Activated CD4-positive, alpha-beta T cell treated with anti-CD3 and anti-CD28 coated beads for 1 hour (primary cell): ENCODE measurements at regions not wholly inside any gene's neighbourhood (a gene's known extent, or its start where the extent isn't known, plus 50 kb on each side); places are given as distances from the start of the nearest gene placed in this dataset.

Experiments
- DNase-seq: peaks from one replicate; pipeline ENCODE4 v3.0.0-alpha.2; 2020

DNA sequence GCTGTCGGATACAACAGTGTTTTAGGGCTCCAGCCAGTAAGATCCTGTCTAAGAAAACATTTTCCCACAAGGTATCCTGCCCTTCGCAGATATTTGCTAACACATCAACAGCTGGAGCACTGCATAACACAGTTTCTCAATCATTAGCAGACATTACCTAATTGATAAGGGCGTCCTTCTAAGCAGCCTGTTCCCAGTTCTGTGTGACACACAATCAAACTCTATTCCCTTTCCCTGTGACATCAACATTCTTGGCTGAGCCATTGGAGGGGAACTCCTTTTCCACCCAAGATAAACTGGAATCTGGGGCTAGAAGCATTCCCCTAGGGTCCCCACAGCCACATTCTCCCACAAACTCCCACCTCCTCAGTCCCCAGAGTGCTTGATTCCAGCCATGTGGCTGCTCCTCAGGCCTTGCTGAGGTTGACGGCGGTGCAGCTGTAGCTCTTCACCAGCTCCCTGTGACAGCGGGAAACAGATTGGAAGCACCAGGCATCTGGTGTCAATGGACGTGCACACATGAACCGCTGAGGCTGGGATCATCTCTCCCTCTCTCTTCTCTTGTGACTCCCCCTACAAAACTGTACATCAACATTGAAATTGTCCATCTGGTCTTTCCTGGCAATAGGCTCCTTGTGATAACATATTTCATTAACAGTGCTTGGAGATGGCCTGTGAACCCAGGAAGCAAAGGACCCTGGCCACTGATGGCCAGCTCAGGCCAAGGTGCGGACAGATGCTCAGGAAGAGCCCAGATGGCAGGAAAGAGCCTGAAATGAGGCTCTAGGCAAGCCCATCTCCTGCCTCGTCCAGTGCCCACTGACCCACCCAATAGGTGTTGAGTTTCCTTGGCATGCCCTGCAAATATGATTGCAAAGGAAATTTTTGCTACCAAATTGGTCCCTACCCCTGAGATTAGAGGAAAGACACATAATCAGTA, 131.1 kb upstream of the TBX20 start:
- DNase-seq, result no peak

DNA sequence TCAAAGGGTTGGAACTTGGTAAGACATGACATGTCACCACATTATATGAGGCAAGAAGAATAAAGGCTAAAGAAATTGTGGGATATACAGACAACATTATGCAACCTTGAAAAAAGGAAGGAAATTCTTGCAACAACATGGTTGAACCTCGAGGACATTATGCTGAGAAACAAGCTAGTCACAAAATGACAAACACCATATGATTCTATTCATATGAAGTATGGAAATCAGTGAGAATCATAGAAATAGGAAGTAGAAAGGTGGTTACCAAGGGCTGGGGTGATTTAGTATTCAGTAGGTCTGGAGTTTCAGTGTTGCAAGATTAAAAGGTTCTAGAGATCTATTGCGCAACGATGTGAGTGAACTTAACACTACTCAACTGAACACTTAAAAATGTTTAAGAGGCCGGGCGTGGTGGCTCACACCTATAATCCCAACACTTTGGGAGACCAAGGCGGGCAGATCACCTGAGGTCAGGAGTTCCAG, 126.9 kb upstream of the TBX20 start:
- no peak for DNase-seq

GRCh38 chr7:35379481-35379880, 125.6 kb upstream of the TBX20 start:
- DNase-seq, result no peak

DNA sequence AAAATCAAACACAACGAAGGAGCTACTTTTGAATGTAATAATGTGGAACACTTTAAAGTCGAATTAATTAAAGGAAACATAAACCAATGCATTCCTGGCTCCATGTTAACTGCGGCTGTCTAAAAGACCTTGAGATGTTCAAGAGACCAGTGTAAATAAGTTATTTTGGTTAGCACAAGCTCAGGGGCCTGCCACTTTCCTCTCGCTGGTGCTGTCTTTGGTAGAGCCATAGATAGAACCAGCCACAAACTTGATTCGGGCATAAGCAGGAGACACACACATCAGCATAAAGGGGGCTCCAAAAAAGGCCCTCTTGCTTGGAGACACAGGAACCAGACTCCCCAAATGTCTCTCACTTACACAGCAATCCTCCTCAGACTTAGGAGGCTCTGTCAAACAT, 121.6 kb upstream of the TBX20 start:
- DNase-seq, result no peak

DNA sequence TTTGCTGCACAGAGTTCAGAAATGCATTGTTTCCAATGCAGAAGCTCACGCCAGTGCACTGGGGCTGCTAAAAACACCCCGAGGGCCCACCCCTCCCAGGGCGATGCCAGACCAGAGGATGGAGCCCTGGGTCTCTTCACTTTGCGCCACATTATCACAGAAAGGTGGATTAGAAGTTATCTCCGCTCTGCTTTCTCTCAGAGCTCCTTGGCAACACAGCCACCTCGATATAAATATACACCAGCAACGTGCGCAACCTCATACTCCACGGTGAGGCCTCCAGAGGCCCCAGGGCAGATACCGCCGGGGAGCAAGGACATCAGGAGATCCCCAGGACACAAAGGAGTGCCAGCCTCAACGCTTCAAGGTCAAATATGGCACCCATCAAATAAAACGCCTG, 121.0 kb upstream of the TBX20 start:
- no peak for DNase-seq

- no peak for DNase-seq
These were observed 117.3 kb upstream of the TBX20 start for GRCh38 chr7:35371221-35371620.

DNA sequence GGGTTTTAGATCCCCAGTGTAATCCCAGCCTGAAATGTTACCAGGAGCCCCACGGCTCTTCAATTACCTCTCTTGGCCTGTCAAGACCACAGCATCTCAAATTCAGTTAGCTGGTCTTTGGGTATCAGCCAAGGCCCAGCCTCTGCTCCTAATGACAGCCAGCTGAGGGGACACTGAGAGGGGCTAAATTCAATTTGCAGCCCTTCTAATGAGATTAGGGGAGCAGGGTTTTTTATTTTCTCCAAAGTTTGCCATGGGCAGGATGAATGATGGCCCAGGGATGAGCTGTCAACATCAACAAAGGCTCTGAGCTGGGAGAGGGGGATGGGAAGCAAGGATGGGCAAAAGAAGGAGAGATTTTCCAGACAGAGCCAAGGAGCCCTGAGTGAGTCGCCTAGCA, 116.8 kb upstream of the TBX20 start:
- no peak for DNase-seq

DNA sequence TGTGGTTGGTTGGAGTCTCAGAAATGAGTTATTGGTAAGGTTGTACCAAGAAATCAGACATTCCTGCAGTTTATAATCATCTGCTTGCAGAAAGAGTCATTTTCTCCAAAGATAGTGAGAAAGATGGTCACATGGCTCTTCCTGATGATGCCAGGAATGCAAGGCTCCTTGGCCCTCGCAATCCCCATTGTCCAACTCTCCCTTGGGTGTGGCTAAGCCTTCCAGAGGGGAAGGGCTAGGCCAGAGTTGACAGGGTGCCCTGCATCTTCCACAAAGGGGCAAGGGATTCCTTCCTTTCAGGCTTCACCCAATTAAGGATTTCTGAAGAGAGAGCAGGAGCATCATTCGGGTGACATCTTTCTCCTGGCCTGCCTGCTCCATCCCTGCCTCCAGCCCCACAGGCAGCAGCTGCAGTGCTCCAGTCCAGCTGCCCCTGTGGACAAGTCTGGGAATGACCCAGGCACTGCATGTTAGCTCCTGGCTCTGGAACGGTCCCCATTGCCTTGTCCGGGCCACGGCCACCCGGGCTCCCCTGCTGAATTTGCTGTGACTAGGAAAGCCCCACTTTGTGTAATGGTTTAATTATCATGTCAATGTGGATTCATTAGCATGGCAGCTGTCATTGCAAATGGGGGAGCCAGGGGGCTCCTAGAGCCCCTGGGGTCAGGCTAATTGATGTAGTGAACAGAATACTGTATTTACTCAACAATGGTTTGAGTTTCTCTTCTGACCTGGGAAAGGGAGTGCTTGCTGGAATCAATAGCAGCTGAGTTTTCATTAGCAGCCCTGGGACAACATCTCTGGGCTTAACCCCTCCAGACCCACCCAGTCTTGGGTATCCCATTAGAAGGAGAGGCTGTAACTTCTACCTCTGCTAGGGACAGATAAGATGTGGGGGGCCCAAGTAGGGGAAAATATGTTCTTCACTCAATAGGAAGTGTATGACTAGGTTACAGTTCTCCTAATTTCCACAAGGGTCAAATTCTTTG, 112.6 kb upstream of the TBX20 start:
- DNase-seq, result no peak

GRCh38 chr7:35365523-35365922, 111.6 kb upstream of the TBX20 start:
- no peak for DNase-seq

- no peak for DNase-seq
These were observed 108.4 kb upstream of the TBX20 start for GRCh38 chr7:35362341-35362740.

- no peak for DNase-seq
These were observed 105.5 kb upstream of the TBX20 start for GRCh38 chr7:35359423-35359822.

DNA sequence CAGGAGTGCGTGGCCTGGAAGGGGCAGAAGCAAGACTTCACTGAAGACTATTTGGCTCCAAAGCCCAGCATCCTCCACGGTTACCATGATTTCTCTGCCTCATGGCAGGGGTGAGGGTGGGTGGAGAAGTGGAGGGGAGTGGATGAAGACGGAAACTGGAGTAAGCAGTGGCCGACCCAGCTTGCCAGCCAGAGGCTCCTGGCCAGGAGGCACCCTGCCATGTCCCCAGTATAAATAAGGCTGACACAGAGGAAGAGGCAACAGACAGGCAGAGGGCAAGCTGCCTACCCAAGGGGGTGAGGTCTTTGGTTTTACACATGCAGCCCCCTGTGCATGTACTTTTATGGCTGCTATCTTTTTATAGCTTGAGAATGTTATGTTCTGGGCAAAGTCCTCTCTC, 102.6 kb upstream of the TBX20 start:
- DNase-seq, result no peak

DNA sequence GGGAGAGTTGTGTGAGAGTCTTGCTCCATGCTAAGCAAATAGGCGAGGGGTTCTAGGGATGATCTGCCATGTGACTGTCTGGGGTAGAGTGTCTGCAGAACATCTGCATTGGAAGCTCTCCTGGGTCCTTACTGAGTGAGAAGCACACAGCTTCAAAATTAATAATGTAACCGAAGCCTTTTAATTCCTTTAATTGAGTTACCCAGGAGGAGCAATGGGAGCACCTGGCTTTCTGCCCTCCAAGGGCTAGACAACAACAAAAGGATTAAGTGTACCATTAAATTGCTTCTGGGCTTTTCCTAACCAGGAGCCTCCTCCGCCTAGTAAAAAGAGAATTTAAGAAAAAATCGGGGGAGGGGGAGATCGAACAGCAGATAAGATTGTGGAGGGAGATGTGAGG, 102.0 kb upstream of the TBX20 start:
- DNase-seq, result no peak

DNA sequence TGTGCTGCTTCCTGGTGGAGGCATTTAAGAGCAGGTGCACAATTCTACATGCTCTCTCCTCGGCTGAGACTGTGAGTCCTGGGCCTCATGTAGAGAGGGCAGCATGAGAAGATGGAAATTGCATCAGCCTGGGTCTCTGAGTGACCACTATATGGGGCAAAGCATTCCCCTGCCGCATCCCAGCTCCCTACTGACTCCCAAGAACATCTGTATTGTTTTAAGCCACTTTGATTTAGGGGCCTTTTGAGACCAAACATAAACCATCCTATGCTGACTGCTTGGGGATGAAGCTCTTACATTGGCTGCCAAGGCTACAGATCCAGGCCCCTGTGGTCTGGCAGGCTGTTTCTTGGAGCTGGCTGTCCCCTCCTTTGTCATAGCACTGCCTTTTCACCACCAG, 101.3 kb upstream of the TBX20 start:
- no peak for DNase-seq

- DNase-seq, result no peak
These were observed 99.6 kb upstream of the TBX20 start for GRCh38 chr7:35353481-35353880.

- no peak for DNase-seq
These were observed 97.6 kb upstream of the TBX20 start for GRCh38 chr7:35351466-35351865.

DNA sequence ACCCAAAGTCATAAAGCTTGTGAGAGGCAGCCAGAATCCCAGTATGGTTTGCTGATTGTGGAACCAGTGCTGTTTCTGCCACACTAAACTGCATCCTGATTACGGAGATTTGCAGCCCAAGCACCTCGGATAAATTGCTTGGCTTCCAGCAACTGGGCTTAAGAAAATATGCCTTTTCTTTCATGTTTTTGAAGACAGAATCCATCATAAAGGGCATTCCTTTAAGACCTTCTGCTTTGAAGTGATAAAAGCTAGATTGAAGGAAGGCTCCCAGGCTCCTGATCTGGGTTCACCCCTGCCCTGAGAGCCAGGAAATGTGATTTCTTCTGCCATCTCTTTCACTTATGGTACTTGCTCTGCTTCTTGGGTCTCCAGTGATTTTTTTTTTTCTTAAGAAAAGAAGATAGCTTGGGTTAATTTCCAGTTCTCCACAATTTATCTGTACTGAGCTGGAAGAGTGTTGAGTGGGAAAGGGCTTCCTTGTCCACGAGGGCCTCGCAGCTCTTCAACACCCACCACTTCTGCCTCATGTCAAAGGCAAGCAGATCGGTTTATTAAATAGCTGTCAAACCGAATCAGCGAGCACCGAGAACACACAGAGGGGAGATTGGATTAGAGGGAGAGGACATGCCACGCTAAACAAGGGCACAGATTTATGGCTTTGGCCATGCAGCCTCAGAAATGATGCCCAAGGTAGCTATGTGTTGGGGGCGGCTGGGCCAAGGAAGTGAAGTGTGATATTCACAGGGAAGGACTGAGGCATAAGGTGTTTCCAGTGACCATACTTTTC, 94.9 kb upstream of the TBX20 start:
- DNase-seq, result no peak

DNA sequence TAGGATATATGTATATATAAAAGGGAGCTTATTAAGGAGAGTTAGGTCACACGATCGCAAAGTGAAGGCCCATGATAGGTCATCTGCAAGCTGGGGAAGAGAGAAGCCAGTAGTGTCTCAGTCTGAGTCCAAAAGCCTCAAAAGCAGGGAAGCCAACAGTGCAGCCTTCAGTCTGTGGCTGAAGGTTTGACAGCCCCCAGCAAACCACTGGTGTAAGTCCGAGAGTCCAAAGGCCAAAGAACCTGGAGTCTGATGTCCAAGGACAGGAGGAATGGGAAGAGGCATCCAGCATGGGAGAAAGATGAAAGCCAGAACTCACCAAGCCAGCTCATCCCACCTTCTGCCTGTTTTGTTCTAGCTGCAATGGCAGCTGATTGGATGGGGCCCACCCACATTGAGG, 88.9 kb upstream of the TBX20 start:
- no peak for DNase-seq

- DNase-seq, result no peak
These were observed 85.9 kb upstream of the TBX20 start for GRCh38 chr7:35339811-35340210.

DNA sequence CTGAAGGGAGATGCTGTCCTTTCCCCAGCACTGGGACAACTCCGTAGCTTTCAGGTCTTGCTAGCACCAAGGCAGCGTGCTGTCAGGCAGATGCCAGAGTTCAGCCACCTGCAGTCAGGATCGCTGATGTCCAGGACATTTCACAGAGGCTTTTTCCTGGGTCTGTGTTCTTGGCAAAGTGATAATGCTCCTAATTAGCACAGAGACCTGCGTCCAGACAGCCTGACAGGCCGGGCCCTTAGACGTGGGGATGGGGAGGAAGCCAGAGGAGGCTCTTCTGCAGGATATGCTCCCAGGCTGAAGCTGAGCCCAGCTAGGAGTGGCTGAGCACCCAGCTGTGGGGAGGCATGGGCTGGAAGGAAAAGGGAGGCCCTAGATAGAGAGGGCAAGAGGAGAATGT, 82.5 kb upstream of the TBX20 start:
- DNase-seq, result no peak

- DNase-seq, result no peak
These were observed 80.6 kb upstream of the TBX20 start for GRCh38 chr7:35334506-35334905.

- no peak for DNase-seq
These were observed 79.4 kb upstream of the TBX20 start for GRCh38 chr7:35333265-35333664.
